B cell (primary cell): ENCODE measurements at regions not wholly inside any gene's neighbourhood (a gene's known extent, or its start where the extent isn't known, plus 50 kb on each side); places are given as distances from the start of the nearest gene placed in this dataset.

Experiments
- ATAC-seq: fragments of 200-7000 bp; cut with Tn5 transposase; one replicate; pipeline ENCODE4 v1.10.0; 2021; ENCODE audit warnings: low read depth, mild to moderate bottlenecking, moderate number of reproducible peaks, moderate library complexity
- CTCF ChIA-PET: fragments of 350-600 bp; sonication (Branson Sonifier 250); formaldehyde crosslinking; loops from one replicate; lab custom pipeline; 2021; ENCODE audit warnings: antibody characterized with exemption, inconsistent platforms; lab: Charles Lee
- POLR2A ChIA-PET: fragments of 350-600 bp; sonication (Branson Sonifier 250); formaldehyde crosslinking; loops from one replicate; lab custom pipeline; 2021; ENCODE audit warnings: antibody characterized with exemption; lab: Charles Lee
- DNase-seq: peaks from one replicate; pipeline ENCODE4 v3.0.0; 2013
- H2AFZ ChIP-seq: 2 replicates; pipeline ENCODE4 v1.6.1; 2012; ENCODE audit warnings: mild to moderate bottlenecking, low read depth, low read length; ENCODE audit not compliant: insufficient read depth, poor library complexity, severe bottlenecking
- H3K27ac ChIP-seq, 2 donors: 1 replicate in 1 of 2; 2 replicates in 1 of 2; pipeline ENCODE4 v1.5.1; 2012 to 2013; ENCODE audit warnings: low read length in 2 of 2, mild to moderate bottlenecking in 2 of 2, moderate library complexity in 1 of 2
- H3K27me3 ChIP-seq, 4 experiments: fragments of 200-600 bp in 1 of 4; sonication (generic) in 1 of 4; replicated peaks in 1 of 4; 1 replicate in 2 of 4; 2 replicates in 2 of 4; pipeline versions ENCODE4 v1.6.1 to v1.7.0; 2013 to 2016; ENCODE audit warnings: low read length in 3 of 4, mild to moderate bottlenecking in 2 of 4, mixed read lengths in 1 of 4, moderate library complexity in 1 of 4; ENCODE audit not compliant: insufficient read depth in 4 of 4, control insufficient read depth in 3 of 4; ENCODE audit errors: control extremely low read depth in 1 of 4
- H3K36me3 ChIP-seq, 2 experiments: replicated peaks in 1 of 2; 1 replicate in 1 of 2; 2 replicates in 1 of 2; pipeline versions ENCODE4 v1.6.1 to v1.7.1; 2013; ENCODE audit warnings: low read length in 1 of 2; ENCODE audit not compliant: insufficient read depth in 2 of 2, control insufficient read depth in 1 of 2; ENCODE audit errors: control extremely low read depth in 1 of 2, extremely low read depth in 1 of 2
- H3K4me1 ChIP-seq, 2 donors: fragments of 200-600 bp in 1 of 2; sonication (generic) in 1 of 2; 1 replicate in 1 of 2; 2 replicates in 1 of 2; pipeline versions ENCODE4 v1.5.1 to v1.6.1; 2013 to 2017; ENCODE audit warnings: low read length in 2 of 2; ENCODE audit not compliant: control insufficient read depth in 2 of 2, insufficient read depth in 2 of 2
- H3K4me2 ChIP-seq: replicated peaks from 2 replicates; pipeline ENCODE3; 2012; ENCODE audit warnings: mild to moderate bottlenecking, low read depth, low read length; ENCODE audit not compliant: poor library complexity, severe bottlenecking
- H3K4me3 ChIP-seq, 5 experiments: fragments of 200-600 bp in 1 of 5; sonication (generic) in 1 of 5; 1 replicate in 3 of 5; 2 replicates in 2 of 5; pipeline versions ENCODE4 v1.5.1 to v1.7.0; 2011 to 2016; ENCODE audit warnings: low read length in 4 of 5, mild to moderate bottlenecking in 4 of 5, low read depth in 2 of 5, control low read depth in 1 of 5, moderate library complexity in 1 of 5; ENCODE audit not compliant: insufficient read depth in 1 of 5; ENCODE audit errors: control extremely low read depth in 1 of 5, extremely low read depth in 1 of 5
- H3K79me2 ChIP-seq: fragments of 200-600 bp; sonication (generic); one replicate; pipeline ENCODE4 v1.6.0; 2016; ENCODE audit warnings: low read length; ENCODE audit not compliant: control insufficient read depth, insufficient read depth
- H3K9ac ChIP-seq: fragments of 200-600 bp; sonication (generic); 2 replicates; pipeline ENCODE4 v1.6.1; 2017; ENCODE audit warnings: mild to moderate bottlenecking, low read length, moderate library complexity
- H3K9me3 ChIP-seq, 3 donors: one replicate each; pipeline versions ENCODE4 v1.6.1 to v1.7.1; 2013; ENCODE audit warnings: low read length in 2 of 3; ENCODE audit not compliant: control insufficient read depth in 2 of 3, insufficient read depth in 1 of 3; ENCODE audit errors: control extremely low read depth in 1 of 3
- H4K20me1 ChIP-seq: 2 replicates; pipeline ENCODE4 v1.6.0; 2012; ENCODE audit warnings: mild to moderate bottlenecking, low read length; ENCODE audit not compliant: insufficient read depth, control insufficient read depth, poor library complexity, severe bottlenecking
- H3K27ac Mint-ChIP-seq: one replicate; pipeline ENCODE4 v1.8.0; 2021; ENCODE audit warnings: mixed read lengths
- H3K27me3 Mint-ChIP-seq: one replicate; pipeline ENCODE4 v1.8.0; 2021; ENCODE audit warnings: mixed read lengths
- H3K4me1 Mint-ChIP-seq: one replicate; pipeline ENCODE4 v1.8.0; 2021; ENCODE audit warnings: mixed read lengths
- H3K4me3 Mint-ChIP-seq: one replicate; pipeline ENCODE4 v1.8.0; 2021; ENCODE audit warnings: mixed read lengths
- H3K9me3 Mint-ChIP-seq: one replicate; pipeline ENCODE4 v1.8.0; 2022; ENCODE audit warnings: mixed read lengths; ENCODE audit not compliant: insufficient read depth
- EZH2 ChIP-seq: IDR thresholded peaks from 2 replicates; pipeline ENCODE4 v1.6.1; 2012; ENCODE audit warnings: borderline replicate concordance, low read depth, mild to moderate bottlenecking, moderate library complexity, low read length; ENCODE audit not compliant: insufficient read depth, poor library complexity, severe bottlenecking
- WGBS: methylation state at CpG from one replicate; pipeline ENCODE4 v1.1.5; 2013; ENCODE audit warnings: missing lambda C conversion rate; ENCODE audit not compliant: insufficient coverage; 5-methylcytosine and 5-hydroxymethylcytosine counted together
- intact Hi-C: fragments of 100-400 bp; cut with micrococcal nuclease; formaldehyde crosslinking; loops from one replicate; pipeline ENCODE4 v1.10.0; 2022
- TF ChIP-seq, protein P1 (sequence below): fragments of 200-600 bp; IDR thresholded peaks from one replicate; pipeline ENCODE4 v1.8.0; 2022; ENCODE audit warnings: antibody characterized with exemption, mild to moderate bottlenecking

GRCh38 chr6:48031711-48032110 lies 79.3 kb downstream of the PTCHD4 start:
- H3K27me3 Mint-ChIP-seq, result no peaks in the 10 kb centered on the region
- H3K36me3 ChIP-seq, result no peaks in the 10 kb centered on the region
- H4K20me1 ChIP-seq, result no peaks in the 10 kb centered on the region
- no peak overlapping the region for H3K4me3 ChIP-seq
- H3K27ac ChIP-seq, result no peak overlapping the region
- no peak overlapping the region for H2AFZ ChIP-seq
- no peak overlapping the region for H3K9ac ChIP-seq
- DNase-seq (no peak), ATAC-seq (no peak)
- WGBS, result no CpG with 5 or more reads among the region's 2 CpGs
- H3K27me3 ChIP-seq, result no peaks in the 10 kb centered on the region
- intact Hi-C loops, result no loop called here
- no peak overlapping the region for H3K27ac Mint-ChIP-seq
- no peaks in the 10 kb centered on the region for H3K4me1 ChIP-seq
- H3K4me1 Mint-ChIP-seq, result no peaks in the 10 kb centered on the region
- TF ChIP-seq, protein P1, sequence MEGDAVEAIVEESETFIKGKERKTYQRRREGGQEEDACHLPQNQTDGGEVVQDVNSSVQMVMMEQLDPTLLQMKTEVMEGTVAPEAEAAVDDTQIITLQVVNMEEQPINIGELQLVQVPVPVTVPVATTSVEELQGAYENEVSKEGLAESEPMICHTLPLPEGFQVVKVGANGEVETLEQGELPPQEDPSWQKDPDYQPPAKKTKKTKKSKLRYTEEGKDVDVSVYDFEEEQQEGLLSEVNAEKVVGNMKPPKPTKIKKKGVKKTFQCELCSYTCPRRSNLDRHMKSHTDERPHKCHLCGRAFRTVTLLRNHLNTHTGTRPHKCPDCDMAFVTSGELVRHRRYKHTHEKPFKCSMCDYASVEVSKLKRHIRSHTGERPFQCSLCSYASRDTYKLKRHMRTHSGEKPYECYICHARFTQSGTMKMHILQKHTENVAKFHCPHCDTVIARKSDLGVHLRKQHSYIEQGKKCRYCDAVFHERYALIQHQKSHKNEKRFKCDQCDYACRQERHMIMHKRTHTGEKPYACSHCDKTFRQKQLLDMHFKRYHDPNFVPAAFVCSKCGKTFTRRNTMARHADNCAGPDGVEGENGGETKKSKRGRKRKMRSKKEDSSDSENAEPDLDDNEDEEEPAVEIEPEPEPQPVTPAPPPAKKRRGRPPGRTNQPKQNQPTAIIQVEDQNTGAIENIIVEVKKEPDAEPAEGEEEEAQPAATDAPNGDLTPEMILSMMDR, result no peak
- TF ChIP-seq EZH2, result no peak
- ChIA-PET CTCF (no interaction called here), POLR2A (no interaction called here)
- no peaks in the 10 kb centered on the region for H3K79me2 ChIP-seq
- no peaks in the 10 kb centered on the region for H3K9me3 ChIP-seq
- H3K4me2 ChIP-seq, result no peak overlapping the region
- H3K9me3 Mint-ChIP-seq, result no peaks in the 10 kb centered on the region
- no peak overlapping the region for H3K4me3 Mint-ChIP-seq

- no peaks in the 10 kb centered on the region for H3K9me3 Mint-ChIP-seq
- H3K27me3 Mint-ChIP-seq, result no peaks in the 10 kb centered on the region
- H3K27ac Mint-ChIP-seq, result no peak overlapping the region
These were observed 83.1 kb downstream of the PTCHD4 start for GRCh38 chr6:48027704-48028435.

More at GRCh38 chr6:48027704-48028435, 83.1 kb downstream of the PTCHD4 start:
- no peaks in the 10 kb centered on the region for H3K36me3 ChIP-seq
- intact Hi-C loops, result no loop called here
- no peak overlapping the region for H3K27ac ChIP-seq
- H3K79me2 ChIP-seq, result no peaks in the 10 kb centered on the region
- no peaks in the 10 kb centered on the region for H3K4me1 ChIP-seq
- no peaks in the 10 kb centered on the region for H3K27me3 ChIP-seq
- no peak overlapping the region for H3K9ac ChIP-seq
- H3K4me3 ChIP-seq, result no peak overlapping the region
- no peak for TF ChIP-seq EZH2
- TF ChIP-seq, protein P1, result no peak
- no peak overlapping the region for H3K4me3 Mint-ChIP-seq
- no peaks in the 10 kb centered on the region for H3K9me3 ChIP-seq
- H3K4me1 Mint-ChIP-seq, result no peaks in the 10 kb centered on the region
- ChIA-PET CTCF (no interaction called here), POLR2A (no interaction called here)
- no peak overlapping the region for H3K4me2 ChIP-seq
- H2AFZ ChIP-seq, result no peak overlapping the region
- H4K20me1 ChIP-seq, result no peaks in the 10 kb centered on the region
- ATAC-seq (no peak), DNase-seq (no peak)
- 84% methylated on average over 3 of the region's 8 CpGs for WGBS
